Uterus (tissue), 2 donors: ENCODE measurements at regions not wholly inside any gene's neighbourhood (a gene's known extent, or its start where the extent isn't known, plus 50 kb on each side); places are given as distances from the start of the nearest gene placed in this dataset.
"Not testable (repeated sequence)": the region's sequence is repeated elsewhere in the genome, so short reads cannot be mapped to it uniquely, and the experiment has no call there.

Experiments
- CTCF ChIP-seq, 4 experiments: fragments of 200-600 bp in 2 of 4; fragments of 450-650 bp in 2 of 4; sonication (generic) in 2 of 4; IDR thresholded peaks; one replicate each; pipeline ENCODE4 v1.5.1; 2016 to 2019; ENCODE audit warnings: antibody characterized with exemption in 4 of 4, mild to moderate bottlenecking in 2 of 4, moderate library complexity in 1 of 4
- POLR2A ChIP-seq, 2 donors: fragments of 450-650 bp; IDR thresholded peaks; one replicate each; pipeline ENCODE4 v1.6.1; 2016; ENCODE audit warnings: antibody characterized with exemption in 2 of 2, mild to moderate bottlenecking in 1 of 2, moderate library complexity in 1 of 2

GRCh38 chr16:88169831-88170165 is 213.0 kb upstream of the ZNF469 start:
- not testable (repeated sequence) for TF ChIP-seq CTCF, POLR2A (IDR thresholded peaks at IDR 0.05)
